CD4-positive, CD25-positive, alpha-beta regulatory T cell (primary cell): ENCODE measurements at regions not wholly inside any gene's neighbourhood (a gene's known extent, or its start where the extent isn't known, plus 50 kb on each side); places are given as distances from the start of the nearest gene placed in this dataset.

Experiments used
- ATAC-seq, 2 donors: fragments of 150-1000 bp; cut with Tn5 transposase; one replicate each; pipeline ENCODE4 v1.10.0; 2021; ENCODE audit warnings: low read depth in 2 of 2, moderate number of reproducible peaks in 2 of 2, moderate library complexity in 1 of 2
- DNase-seq, 3 donors: peaks; one replicate each; pipeline versions ENCODE4 v3.0.0 to v3.0.0-alpha.2; 2012 to 2022; ENCODE audit warnings: mixed read lengths in 1 of 3
- H3K27ac ChIP-seq: one replicate; pipeline ENCODE4 v1.7.0; 2013; ENCODE audit warnings: mild to moderate bottlenecking, low read length; ENCODE audit not compliant: insufficient read depth, poor library complexity, severe bottlenecking
- H3K27me3 ChIP-seq: one replicate; pipeline ENCODE4 v1.7.0; 2013; ENCODE audit warnings: low read length; ENCODE audit not compliant: control insufficient read depth, insufficient read depth
- H3K36me3 ChIP-seq: one replicate; pipeline ENCODE4 v1.7.0; 2013; ENCODE audit warnings: mild to moderate bottlenecking, low read length, moderate library complexity; ENCODE audit not compliant: control insufficient read depth, insufficient read depth
- H3K4me1 ChIP-seq: 2 replicates; pipeline ENCODE4 v1.7.0; 2013; ENCODE audit warnings: mild to moderate bottlenecking, low read length; ENCODE audit not compliant: insufficient read depth, control insufficient read depth, poor library complexity, severe bottlenecking
- H3K4me3 ChIP-seq: one replicate; pipeline ENCODE4 v1.7.0; 2013; ENCODE audit warnings: low read depth, mild to moderate bottlenecking, low read length, moderate library complexity
- H3K9me3 ChIP-seq, 2 experiments: 1 replicate in 1 of 2; 2 replicates in 1 of 2; pipeline ENCODE4 v1.7.0; 2013; ENCODE audit warnings: low read length in 2 of 2, mild to moderate bottlenecking in 1 of 2, moderate library complexity in 1 of 2; ENCODE audit not compliant: control insufficient read depth in 2 of 2
- H3K27ac Mint-ChIP-seq, 3 donors: one replicate each; pipeline ENCODE4 v1.8.0; 2020 to 2022; ENCODE audit warnings: mild to moderate bottlenecking in 3 of 3, mixed read lengths in 3 of 3, moderate library complexity in 2 of 3
- H3K27me3 Mint-ChIP-seq: one replicate; pipeline ENCODE4 v1.8.0; 2022; ENCODE audit warnings: mild to moderate bottlenecking, mixed read lengths
- H3K36me3 Mint-ChIP-seq: one replicate; pipeline ENCODE4 v1.8.0; 2020; ENCODE audit warnings: mixed read lengths
- H3K4me1 Mint-ChIP-seq, 4 donors: one replicate each; pipeline ENCODE4 v1.8.0; 2020 to 2022; ENCODE audit warnings: mixed read lengths in 4 of 4, mild to moderate bottlenecking in 1 of 4
- H3K4me3 Mint-ChIP-seq, 4 donors: one replicate each; pipeline ENCODE4 v1.8.0; 2020 to 2022; ENCODE audit warnings: mild to moderate bottlenecking in 4 of 4, mixed read lengths in 4 of 4, moderate library complexity in 3 of 4
- H3K9me3 Mint-ChIP-seq, 7 donors: one replicate each; pipeline ENCODE4 v1.8.0; 2020 to 2022; ENCODE audit warnings: mixed read lengths in 7 of 7, mild to moderate bottlenecking in 3 of 7, moderate library complexity in 2 of 7

DNA sequence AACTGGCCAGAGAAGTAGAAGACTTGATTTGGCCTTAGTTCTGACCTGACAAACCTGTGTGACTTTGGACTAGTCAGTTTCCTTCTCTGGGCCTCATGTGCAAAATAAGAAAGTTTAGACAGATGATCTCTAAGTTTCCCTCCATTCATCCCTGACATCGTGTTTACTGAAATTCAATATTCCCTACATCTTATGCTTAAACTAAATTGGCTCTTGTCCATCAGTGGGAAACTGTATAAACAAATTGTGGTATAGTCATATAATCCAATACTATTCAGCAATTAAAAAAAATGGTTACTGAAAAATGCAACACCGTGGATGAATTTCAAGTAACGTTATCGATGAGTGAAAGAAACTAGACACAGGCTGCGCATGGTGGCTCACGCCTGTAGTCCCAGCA, 64.4 kb upstream of the HRH1 start:
- Histone ChIP-seq H3K36me3 (no peaks in the 10 kb centered on the region), H3K4me3 (no peak overlapping the region), H3K9me3 (no peaks in the 10 kb centered on the region), H3K4me1 (no peaks in the 10 kb centered on the region), H3K27me3 (no peaks in the 10 kb centered on the region), H3K27ac (no peak overlapping the region)
- no peaks in the 10 kb centered on the region for H3K27me3 Mint-ChIP-seq
- no peaks in the 10 kb centered on the region for H3K4me1 Mint-ChIP-seq
- H3K4me3 Mint-ChIP-seq = no peak overlapping the region
- H3K9me3 Mint-ChIP-seq = peaks cover 0 to 1% (median 0%) of the 10 kb centered on the region in 7 donors
- H3K27ac Mint-ChIP-seq = no peak overlapping the region
- DNase-seq (no peak), ATAC-seq (no peak)
- no peaks in the 10 kb centered on the region for H3K36me3 Mint-ChIP-seq

GRCh38 chr3:11090551-11090950, 63.7 kb upstream of the HRH1 start:
- Mint-ChIP-seq H3K36me3 (no peaks in the 10 kb centered on the region), H3K9me3 (peaks cover 0 to 1% (median 0%) of the 10 kb centered on the region in 7 donors), H3K4me3 (no peak overlapping the region), H3K27ac (no peak overlapping the region), H3K4me1 (no peaks in the 10 kb centered on the region), H3K27me3 (no peaks in the 10 kb centered on the region)
- H3K4me3 ChIP-seq = no peak overlapping the region
- no peak for DNase-seq
- H3K27ac ChIP-seq = no peak overlapping the region
- no peaks in the 10 kb centered on the region for H3K36me3 ChIP-seq
- no peaks in the 10 kb centered on the region for H3K27me3 ChIP-seq
- H3K9me3 ChIP-seq = no peaks in the 10 kb centered on the region
- H3K4me1 ChIP-seq = no peaks in the 10 kb centered on the region
- no peak for ATAC-seq

- no peak for ATAC-seq
- H3K4me3 Mint-ChIP-seq = no peak overlapping the region
Observed at GRCh38 chr3:11091088-11091590, 63.2 kb upstream of the HRH1 start.

DNA sequence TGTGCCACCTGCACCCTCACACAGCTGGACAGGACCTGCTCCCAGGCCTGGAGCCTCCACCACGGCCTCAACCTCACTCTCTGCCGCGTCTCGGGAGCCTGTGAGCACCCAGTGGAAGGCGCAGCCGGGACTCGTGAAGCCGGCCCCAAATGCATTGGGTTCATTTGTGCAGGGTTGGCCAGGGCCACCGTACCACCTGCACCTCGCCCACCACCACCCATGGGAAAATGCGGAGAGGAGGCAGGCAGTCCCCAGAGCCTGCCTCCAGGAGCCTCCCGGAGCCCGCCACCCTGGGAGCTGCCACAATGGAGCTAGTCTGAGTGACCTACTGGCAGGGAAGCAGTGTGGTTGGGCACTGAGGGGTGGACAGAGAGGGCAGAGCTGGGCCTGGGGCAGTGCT, 62.5 kb upstream of the HRH1 start:
- Histone ChIP-seq H3K27me3 (no peaks in the 10 kb centered on the region), H3K27ac (no peak overlapping the region), H3K4me3 (no peak overlapping the region), H3K9me3 (no peaks in the 10 kb centered on the region), H3K36me3 (no peaks in the 10 kb centered on the region), H3K4me1 (peaks cover 5% of the 10 kb centered on the region)
- Mint-ChIP-seq H3K4me3 (no peak overlapping the region), H3K9me3 (no peaks in the 10 kb centered on the region), H3K27ac (no peak overlapping the region), H3K36me3 (no peaks in the 10 kb centered on the region), H3K4me1 (no peaks in the 10 kb centered on the region), H3K27me3 (peaks cover 4% of the 10 kb centered on the region)
- no peak for DNase-seq
- no peak for ATAC-seq

More at GRCh38 chr3:11091088-11091590, 63.2 kb upstream of the HRH1 start:
- Histone ChIP-seq H3K4me1 (no peaks in the 10 kb centered on the region), H3K9me3 (no peaks in the 10 kb centered on the region), H3K4me3 (no peak overlapping the region), H3K27ac (no peak overlapping the region), H3K36me3 (no peaks in the 10 kb centered on the region), H3K27me3 (no peaks in the 10 kb centered on the region)
- Mint-ChIP-seq H3K27me3 (peaks cover 1% of the 10 kb centered on the region), H3K9me3 (peaks cover 0 to under 1% (median 0%) of the 10 kb centered on the region in 7 donors), H3K36me3 (no peaks in the 10 kb centered on the region), H3K27ac (peak overlapping the region in 1 of 3 donors; percentile 52), H3K4me1 (no peaks in the 10 kb centered on the region)
- DNase-seq = no peak

- Mint-ChIP-seq H3K4me1 (no peaks in the 10 kb centered on the region), H3K27me3 (peaks cover 10% of the 10 kb centered on the region), H3K9me3 (peaks cover 0 to 2% (median 0%) of the 10 kb centered on the region in 7 donors), H3K36me3 (no peaks in the 10 kb centered on the region), H3K4me3 (no peak overlapping the region), H3K27ac (no peak overlapping the region)
- Histone ChIP-seq H3K27me3 (no peaks in the 10 kb centered on the region), H3K27ac (no peak overlapping the region), H3K36me3 (no peaks in the 10 kb centered on the region), H3K4me1 (peaks cover 5% of the 10 kb centered on the region), H3K9me3 (no peaks in the 10 kb centered on the region), H3K4me3 (no peak overlapping the region)
- ATAC-seq (no peak), DNase-seq (no peak)
Observed at GRCh38 chr3:11093823-11094340, 60.4 kb upstream of the HRH1 start.

DNA sequence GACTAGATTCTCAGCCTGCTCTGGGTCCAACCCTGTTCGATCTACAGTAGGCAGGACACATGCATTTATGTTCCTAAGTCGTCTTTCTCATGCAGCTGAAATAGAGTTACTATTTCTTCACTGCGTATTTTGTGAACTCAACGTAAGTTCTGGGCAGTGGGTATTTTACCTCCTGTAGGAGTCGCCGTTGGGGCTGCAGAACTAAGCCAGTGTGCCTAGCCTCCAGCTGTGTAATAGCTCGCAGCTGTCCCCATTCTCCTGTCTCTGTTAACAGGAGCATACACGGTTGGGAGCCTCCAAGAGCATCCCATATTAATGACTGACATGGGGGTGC, 58.4 kb upstream of the HRH1 start:
- no peak for DNase-seq
- Histone ChIP-seq H3K27me3 (no peaks in the 10 kb centered on the region), H3K36me3 (no peaks in the 10 kb centered on the region), H3K4me3 (no peak overlapping the region), H3K9me3 (no peaks in the 10 kb centered on the region), H3K27ac (no peak overlapping the region), H3K4me1 (peaks cover 5% of the 10 kb centered on the region)
- no peaks in the 10 kb centered on the region for H3K36me3 Mint-ChIP-seq
- peaks cover 0 to 3% (median 0%) of the 10 kb centered on the region in 7 donors for H3K9me3 Mint-ChIP-seq
- no peaks in the 10 kb centered on the region for H3K4me1 Mint-ChIP-seq
- no peak overlapping the region for H3K27ac Mint-ChIP-seq
- H3K27me3 Mint-ChIP-seq = peaks cover 10% of the 10 kb centered on the region
- no peak overlapping the region for H3K4me3 Mint-ChIP-seq
- ATAC-seq = no peak

- no peak overlapping the region for H3K4me3 Mint-ChIP-seq
- Histone ChIP-seq H3K4me3 (no peak overlapping the region), H3K36me3 (no peaks in the 10 kb centered on the region), H3K27me3 (no peaks in the 10 kb centered on the region), H3K9me3 (no peaks in the 10 kb centered on the region), H3K27ac (no peak overlapping the region), H3K4me1 (peaks cover 5% of the 10 kb centered on the region)
- H3K4me1 Mint-ChIP-seq = no peaks in the 10 kb centered on the region
- no peak overlapping the region for H3K27ac Mint-ChIP-seq
- ATAC-seq (peak; percentile 28 to 48), DNase-seq (peak in 1 of 3 donors; percentile 18)
- H3K9me3 Mint-ChIP-seq = peaks cover 0 to 3% (median 0%) of the 10 kb centered on the region in 7 donors
- H3K36me3 Mint-ChIP-seq = no peaks in the 10 kb centered on the region
- peaks cover 10% of the 10 kb centered on the region for H3K27me3 Mint-ChIP-seq
Observed at GRCh38 chr3:11096266-11097139, 57.8 kb upstream of the HRH1 start.

DNA sequence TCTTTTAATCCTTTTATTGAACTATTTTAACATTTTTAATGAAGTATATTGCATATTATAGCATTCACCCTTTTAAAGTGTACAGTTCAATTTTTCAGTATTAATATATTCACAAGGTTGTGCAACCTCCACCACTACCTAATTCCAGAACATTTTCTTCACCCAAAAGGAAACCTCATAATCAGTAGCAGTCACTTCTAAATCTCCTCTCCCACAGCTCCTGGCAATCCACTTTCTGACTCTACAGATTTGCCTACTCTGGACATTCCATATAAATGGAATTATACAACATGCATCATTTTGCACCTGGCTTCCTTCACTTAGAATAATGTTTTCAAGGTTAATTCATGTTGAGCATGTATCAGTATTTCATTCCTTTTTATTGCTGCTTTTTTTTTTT, 55.0 kb upstream of the HRH1 start:
- H3K27me3 ChIP-seq = no peaks in the 10 kb centered on the region
- DNase-seq (no peak), ATAC-seq (no peak)
- H3K36me3 ChIP-seq = no peaks in the 10 kb centered on the region
- peaks cover 1 to 3% of the 10 kb centered on the region in 2 experiments for H3K9me3 ChIP-seq
- peaks cover 5% of the 10 kb centered on the region for H3K4me1 ChIP-seq
- Mint-ChIP-seq H3K9me3 (peaks cover 0 to 19% (median 2%) of the 10 kb centered on the region in 7 donors), H3K4me3 (no peak overlapping the region), H3K27me3 (peaks cover 10% of the 10 kb centered on the region), H3K27ac (no peak overlapping the region), H3K36me3 (no peaks in the 10 kb centered on the region), H3K4me1 (no peaks in the 10 kb centered on the region)
- no peak overlapping the region for H3K4me3 ChIP-seq
- H3K27ac ChIP-seq = no peak overlapping the region
